NCI-H1930 (cell line): ENCODE measurements at regions not wholly inside any gene's neighbourhood (a gene's known extent, or its start where the extent isn't known, plus 50 kb on each side); places are given as distances from the start of the nearest gene placed in this dataset.

Experiments
- DNase-seq, 2 experiments: peaks; one replicate each; lab custom pipeline; 2025; lab: John Stamatoyannopoulos, UW

DNA sequence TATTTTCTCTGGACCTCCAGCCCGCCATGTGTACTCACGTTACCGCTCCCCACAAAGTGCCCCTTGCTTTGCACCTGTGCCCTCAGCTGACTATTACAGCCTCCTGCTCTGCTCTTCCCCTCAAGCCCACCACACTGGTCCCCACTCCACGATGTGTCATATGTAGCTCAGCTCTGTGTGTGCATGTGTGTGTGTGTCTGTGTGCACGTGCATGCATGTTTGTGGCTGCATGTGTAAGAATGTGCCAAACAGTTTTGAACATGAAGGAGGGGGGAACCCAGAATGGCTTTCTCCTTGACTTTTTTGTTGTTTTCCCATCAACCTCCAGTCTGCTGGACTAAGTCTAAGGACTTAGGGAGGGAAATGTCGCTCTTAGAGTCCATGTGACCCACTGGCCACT, 54.8 kb upstream of the BTRC start:
- no peak for DNase-seq

GRCh38 chr10:101301111-101301731, 52.7 kb upstream of the BTRC start:
- DNase-seq = peak in 1 of 2 experiments; percentile 28

DNA sequence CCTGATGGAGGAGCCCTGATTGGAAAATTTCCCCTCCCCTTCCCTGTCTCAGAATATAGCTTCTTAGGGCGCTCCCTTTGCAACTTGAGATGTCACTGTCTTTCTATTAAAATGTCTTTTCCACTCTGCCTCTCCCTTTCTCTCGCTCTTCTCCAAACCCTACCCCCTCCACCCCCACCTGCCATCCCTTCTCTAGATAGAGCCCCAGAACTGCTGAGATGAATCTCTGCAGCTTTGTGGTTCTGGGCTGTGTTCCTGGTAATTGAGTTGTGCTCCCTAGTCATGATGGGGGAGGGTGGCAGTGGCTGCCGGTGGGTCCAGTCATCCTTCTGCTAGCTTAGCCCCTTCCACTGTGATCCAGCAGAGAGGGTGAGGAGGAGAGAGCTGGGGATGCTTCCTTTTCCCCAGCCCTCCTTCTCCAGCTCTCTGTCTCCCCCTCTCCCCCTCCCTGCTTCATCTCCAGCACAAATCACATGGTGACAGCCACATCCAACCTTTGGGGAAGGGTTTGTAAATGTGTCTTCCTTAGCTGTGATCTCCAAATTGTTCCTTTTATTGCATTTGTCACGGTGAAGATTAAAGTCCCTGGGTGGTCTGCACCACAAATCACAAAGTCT, 50.8 kb upstream of the BTRC start:
- DNase-seq = no peak
